ENCODE measurements at regions not wholly inside any gene's neighbourhood (a gene's known extent, or its start where the extent isn't known, plus 50 kb on each side); places are given as distances from the start of the nearest gene placed in this dataset.

GRCh38 chr7:155985518-155986250 lies 173.4 kb upstream of the SHH start:
- ATAC-seq (ENCODE audit: low read depth) (no peak), DNase-seq (ENCODE audit: low spot score) (peak; percentile 28)
- Histone ChIP-seq H3K27ac (ENCODE audit: poor library complexity, severe bottlenecking) (no peak overlapping the region), H3K4me1 (ENCODE audit: insufficient read depth, poor library complexity, severe bottlenecking) (no peaks in the 10 kb centered on the region), H3K36me3 (ENCODE audit: low read depth) (no peaks in the 10 kb centered on the region), H3K9me3 (ENCODE audit: severe bottlenecking) (no peaks in the 10 kb centered on the region), H3K27me3 (ENCODE audit: insufficient read depth, poor library complexity, severe bottlenecking) (no peaks in the 10 kb centered on the region), H3K4me3 (ENCODE audit: severe bottlenecking) (no peak overlapping the region)
- TF ChIP-seq, protein P1, sequence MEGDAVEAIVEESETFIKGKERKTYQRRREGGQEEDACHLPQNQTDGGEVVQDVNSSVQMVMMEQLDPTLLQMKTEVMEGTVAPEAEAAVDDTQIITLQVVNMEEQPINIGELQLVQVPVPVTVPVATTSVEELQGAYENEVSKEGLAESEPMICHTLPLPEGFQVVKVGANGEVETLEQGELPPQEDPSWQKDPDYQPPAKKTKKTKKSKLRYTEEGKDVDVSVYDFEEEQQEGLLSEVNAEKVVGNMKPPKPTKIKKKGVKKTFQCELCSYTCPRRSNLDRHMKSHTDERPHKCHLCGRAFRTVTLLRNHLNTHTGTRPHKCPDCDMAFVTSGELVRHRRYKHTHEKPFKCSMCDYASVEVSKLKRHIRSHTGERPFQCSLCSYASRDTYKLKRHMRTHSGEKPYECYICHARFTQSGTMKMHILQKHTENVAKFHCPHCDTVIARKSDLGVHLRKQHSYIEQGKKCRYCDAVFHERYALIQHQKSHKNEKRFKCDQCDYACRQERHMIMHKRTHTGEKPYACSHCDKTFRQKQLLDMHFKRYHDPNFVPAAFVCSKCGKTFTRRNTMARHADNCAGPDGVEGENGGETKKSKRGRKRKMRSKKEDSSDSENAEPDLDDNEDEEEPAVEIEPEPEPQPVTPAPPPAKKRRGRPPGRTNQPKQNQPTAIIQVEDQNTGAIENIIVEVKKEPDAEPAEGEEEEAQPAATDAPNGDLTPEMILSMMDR (IDR thresholded peaks at IDR 0.05; ENCODE audit: poor library complexity, severe bottlenecking): no peak

GRCh38 chr7:155984609-155985405 lies 172.5 kb upstream of the SHH start:
- H3K27ac ChIP-seq (ENCODE audit: poor library complexity, severe bottlenecking): no peak overlapping the region
- TF ChIP-seq, protein P1 (IDR thresholded peaks at IDR 0.05; ENCODE audit: poor library complexity, severe bottlenecking): no peak
- H3K4me1 ChIP-seq (ENCODE audit: insufficient read depth, poor library complexity, severe bottlenecking): no peaks in the 10 kb centered on the region
- no peaks in the 10 kb centered on the region for H3K36me3 ChIP-seq (ENCODE audit: low read depth)
- peaks cover under 1% of the 10 kb centered on the region for H3K27me3 ChIP-seq (ENCODE audit: insufficient read depth, poor library complexity, severe bottlenecking)
- DNase-seq (ENCODE audit: low spot score) (peak; percentile 30), ATAC-seq (ENCODE audit: low read depth) (no peak)
- H3K4me3 ChIP-seq (ENCODE audit: severe bottlenecking): no peak overlapping the region
- no peaks in the 10 kb centered on the region for H3K9me3 ChIP-seq (ENCODE audit: severe bottlenecking)

DNA sequence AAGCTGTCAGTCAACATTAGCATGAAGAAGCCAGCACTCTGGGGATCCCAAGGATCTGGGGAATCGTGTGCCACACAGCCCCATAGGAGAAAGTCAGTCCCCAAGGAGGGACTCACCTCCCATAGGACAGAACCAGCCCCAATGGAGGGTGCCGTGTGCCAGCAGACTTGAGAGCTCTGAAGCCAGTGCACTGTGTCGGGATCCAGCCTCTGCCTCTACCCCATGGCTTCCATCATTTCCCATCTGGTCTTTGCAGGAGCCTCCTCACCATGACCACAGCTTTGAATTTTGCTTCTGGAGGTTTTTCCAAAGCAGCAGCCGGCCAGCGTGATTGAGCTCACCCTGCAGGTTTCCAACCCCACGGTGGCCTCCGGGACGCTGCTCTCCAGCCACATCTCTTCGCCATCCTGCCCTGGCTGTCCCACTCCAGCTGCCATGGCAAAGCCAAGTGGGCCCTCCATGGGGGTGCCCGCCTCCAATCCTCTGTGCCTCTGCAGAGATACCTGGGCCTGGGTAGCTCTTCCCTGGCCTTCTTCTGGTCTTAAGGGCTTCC lies 171.8 kb upstream of the SHH start:
- Histone ChIP-seq H3K27me3 (ENCODE audit: insufficient read depth, poor library complexity, severe bottlenecking) (peaks cover 8% of the 10 kb centered on the region), H3K4me3 (ENCODE audit: severe bottlenecking) (no peak overlapping the region), H3K36me3 (ENCODE audit: low read depth) (no peaks in the 10 kb centered on the region), H3K4me1 (ENCODE audit: insufficient read depth, poor library complexity, severe bottlenecking) (no peaks in the 10 kb centered on the region), H3K9me3 (ENCODE audit: severe bottlenecking) (no peaks in the 10 kb centered on the region), H3K27ac (ENCODE audit: poor library complexity, severe bottlenecking) (no peak overlapping the region)
- DNase-seq (ENCODE audit: low spot score): peak; percentile 43
- TF ChIP-seq, protein P1 (IDR thresholded peaks at IDR 0.05; ENCODE audit: poor library complexity, severe bottlenecking): no peak
- ATAC-seq (ENCODE audit: low read depth): no peak

- H3K36me3 ChIP-seq (ENCODE audit: low read depth): no peaks in the 10 kb centered on the region
- H3K4me3 ChIP-seq (ENCODE audit: severe bottlenecking): no peak overlapping the region
- DNase-seq (ENCODE audit: low spot score) (peak; percentile 35), ATAC-seq (ENCODE audit: low read depth) (no peak)
- H3K4me1 ChIP-seq (ENCODE audit: insufficient read depth, poor library complexity, severe bottlenecking): no peaks in the 10 kb centered on the region
- peaks cover 14% of the 10 kb centered on the region for H3K27me3 ChIP-seq (ENCODE audit: insufficient read depth, poor library complexity, severe bottlenecking)
- H3K9me3 ChIP-seq (ENCODE audit: severe bottlenecking): no peaks in the 10 kb centered on the region
- no peak overlapping the region for H3K27ac ChIP-seq (ENCODE audit: poor library complexity, severe bottlenecking)
- TF ChIP-seq, protein P1 (IDR thresholded peaks at IDR 0.05; ENCODE audit: poor library complexity, severe bottlenecking): no peak
Measured at GRCh38 chr7:155983176-155983815, 171.0 kb upstream of the SHH start.

Data from RWPE2 (cell line).